HG03469 (cell line): ENCODE measurements at regions not wholly inside any gene's neighbourhood (a gene's known extent, or its start where the extent isn't known, plus 50 kb on each side); places are given as distances from the start of the nearest gene placed in this dataset.

Source experiments
- ATAC-seq: cut with Tn5 transposase; IDR thresholded peaks from one replicate; pipeline ENCODE4 v1.9.1; 2021; ENCODE audit warnings: mild to moderate bottlenecking, moderate library complexity, moderate number of reproducible peaks; ENCODE audit not compliant: unreplicated experiment

GRCh38 chr12:107223821-107224220 lies 130.5 kb upstream of the CRY1 start:
- ATAC-seq: no peak

GRCh38 chr12:107225635-107226034 lies 132.3 kb upstream of the CRY1 start:
- no peak for ATAC-seq

GRCh38 chr12:107226126-107226525 lies 132.8 kb upstream of the CRY1 start:
- no peak for ATAC-seq

- no peak for ATAC-seq
Measured at GRCh38 chr12:107228076-107228475, 134.7 kb upstream of the CRY1 start.

- ATAC-seq: no peak
Measured at GRCh38 chr12:107229827-107230226, 136.5 kb upstream of the CRY1 start.

- no peak for ATAC-seq
Measured at GRCh38 chr12:107231303-107231702, 138.0 kb upstream of the CRY1 start.

- no peak for ATAC-seq
Measured at GRCh38 chr12:107233551-107233950, 140.2 kb upstream of the CRY1 start.

GRCh38 chr12:107235600-107235999 lies 142.3 kb upstream of the CRY1 start:
- no peak for ATAC-seq

GRCh38 chr12:107236824-107237511 lies 143.6 kb upstream of the CRY1 start:
- no peak for ATAC-seq

GRCh38 chr12:107238296-107238695 lies 144.9 kb upstream of the CRY1 start:
- ATAC-seq: no peak

GRCh38 chr12:107241411-107241810 lies 148.1 kb upstream of the CRY1 start:
- no peak for ATAC-seq

- ATAC-seq: no peak
Measured at GRCh38 chr12:107242189-107242588, 148.8 kb upstream of the CRY1 start.

GRCh38 chr12:107243341-107243740 lies 150.0 kb upstream of the CRY1 start:
- no peak for ATAC-seq

- ATAC-seq: no peak
Measured at GRCh38 chr12:107244584-107244983, 151.2 kb upstream of the CRY1 start.

- ATAC-seq: no peak
Measured at GRCh38 chr12:107247650-107248049, 154.3 kb upstream of the CRY1 start.

- ATAC-seq: no peak
Measured at GRCh38 chr12:107248187-107248586, 154.8 kb upstream of the CRY1 start.

- no peak for ATAC-seq
Measured at GRCh38 chr12:107251288-107251687, 157.9 kb upstream of the CRY1 start.

GRCh38 chr12:107253361-107253760 lies 160.0 kb upstream of the CRY1 start:
- ATAC-seq: no peak

- ATAC-seq: no peak
Measured at GRCh38 chr12:107254258-107254856, 161.0 kb upstream of the CRY1 start.

- no peak for ATAC-seq
Measured at GRCh38 chr12:107258780-107259179, 165.4 kb upstream of the CRY1 start.

GRCh38 chr12:107263980-107264379 lies 170.6 kb upstream of the CRY1 start:
- no peak for ATAC-seq

- ATAC-seq: no peak
Measured at GRCh38 chr12:107264667-107265066, 171.3 kb upstream of the CRY1 start.

GRCh38 chr12:107267604-107268003 lies 174.3 kb upstream of the CRY1 start:
- ATAC-seq: no peak
